ENCODE measurements at regions not wholly inside any gene's neighbourhood (a gene's known extent, or its start where the extent isn't known, plus 50 kb on each side); places are given as distances from the start of the nearest gene placed in this dataset.

- DNase-seq (ENCODE audit: low read depth, low spot score): no peak
Observed at GRCh38 chr10:89095701-89096391, 105.2 kb downstream of the FAS start.

DNA sequence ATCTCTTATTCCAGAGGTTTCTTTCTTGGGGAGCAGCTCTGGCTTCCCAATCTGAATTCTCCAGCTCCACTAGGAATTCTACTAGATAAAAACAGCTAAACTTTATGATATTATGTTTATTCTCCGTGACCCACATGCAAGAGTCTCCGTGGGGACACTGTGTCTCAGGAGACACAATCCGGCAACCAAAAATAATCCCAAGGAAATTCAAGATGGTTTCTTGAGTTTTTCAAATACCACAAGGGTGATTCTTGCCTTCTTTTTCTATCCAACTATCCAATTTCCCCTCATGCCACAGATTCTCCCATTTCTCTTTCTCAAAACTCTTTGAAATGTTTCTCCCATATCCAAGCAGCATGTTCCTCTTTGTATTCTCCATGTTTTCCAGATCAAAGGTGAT is 103.1 kb downstream of the FAS start:
- no peak for DNase-seq (ENCODE audit: low read depth, low spot score)

DNA sequence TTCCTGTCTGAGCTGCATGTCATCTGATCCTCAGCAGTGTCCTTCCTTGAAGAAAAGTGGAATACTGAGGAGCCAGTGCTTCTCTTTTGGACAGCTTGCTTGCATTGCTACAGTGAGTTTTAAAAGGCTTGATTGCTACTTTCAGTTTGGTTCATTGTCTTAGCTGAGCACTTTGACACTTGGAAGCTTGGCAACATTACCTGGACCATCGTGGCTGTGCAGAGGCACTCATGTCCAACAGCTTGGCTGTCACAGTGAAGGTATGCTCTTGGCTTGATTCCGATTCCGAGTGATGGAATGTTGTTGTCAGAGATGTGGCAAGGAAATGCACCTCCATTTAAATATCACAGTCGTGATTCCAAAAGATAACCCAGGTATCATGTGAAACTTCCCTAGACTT is 102.4 kb downstream of the FAS start:
- DNase-seq (ENCODE audit: low read depth, low spot score): no peak

- DNase-seq (ENCODE audit: low read depth, low spot score): no peak
Observed at GRCh38 chr10:89092439-89092838, 101.8 kb downstream of the FAS start.

DNA sequence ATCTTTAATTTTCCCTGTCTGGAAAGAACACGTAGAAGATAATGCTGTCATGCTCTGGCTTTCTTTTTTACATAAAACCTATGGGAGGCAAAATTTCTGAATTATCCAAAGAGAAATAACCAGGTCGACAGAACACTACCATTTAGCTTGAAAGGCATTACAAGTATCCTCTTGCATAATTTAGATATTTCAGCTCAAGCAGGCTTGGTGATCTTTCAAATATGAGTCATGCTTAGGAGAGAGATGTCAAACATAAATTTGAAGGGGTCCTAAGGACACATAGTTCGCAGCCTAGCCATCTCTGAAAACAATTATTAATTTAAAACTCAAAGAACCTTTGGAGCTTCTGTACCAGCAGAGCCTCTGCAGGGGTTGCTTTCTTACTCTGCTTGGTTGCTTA is 100.9 kb downstream of the FAS start:
- no peak for DNase-seq (ENCODE audit: low read depth, low spot score)

DNA sequence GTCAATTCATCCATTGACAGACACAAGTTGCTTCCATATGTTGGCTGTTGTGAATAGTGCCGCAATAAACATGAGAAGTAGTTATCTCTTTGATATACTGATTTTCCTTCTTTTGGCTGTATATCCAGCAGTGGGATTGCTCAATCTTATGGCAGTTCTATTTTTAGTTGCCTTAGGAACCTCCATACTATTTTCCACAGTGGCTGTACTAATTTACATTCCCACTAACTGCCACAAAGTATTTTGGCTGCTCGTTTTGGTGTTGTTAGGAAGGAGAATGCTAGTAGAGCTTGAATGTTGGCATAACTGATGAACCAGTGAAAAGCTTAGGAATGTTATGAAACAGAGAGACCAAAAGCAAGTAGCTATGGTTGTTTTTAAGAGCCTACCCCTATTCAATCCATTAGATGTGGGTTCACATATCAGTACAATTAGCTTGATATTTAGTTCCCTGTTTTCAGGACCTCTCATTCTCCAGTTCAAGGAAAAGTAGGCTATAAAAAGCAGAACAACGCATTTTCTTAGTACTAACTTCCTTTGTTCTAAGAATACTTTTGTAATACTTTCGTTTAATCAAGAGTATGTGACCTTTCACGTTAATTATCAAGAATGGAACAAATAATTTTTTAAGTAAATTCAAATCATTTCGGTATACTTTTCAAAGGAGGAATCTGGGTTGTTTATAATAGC is 100.3 kb downstream of the FAS start:
- DNase-seq (ENCODE audit: low read depth, low spot score): no peak

- no peak for DNase-seq (ENCODE audit: low read depth, low spot score)
Observed at GRCh38 chr10:89086801-89087521, 96.4 kb downstream of the FAS start.

DNA sequence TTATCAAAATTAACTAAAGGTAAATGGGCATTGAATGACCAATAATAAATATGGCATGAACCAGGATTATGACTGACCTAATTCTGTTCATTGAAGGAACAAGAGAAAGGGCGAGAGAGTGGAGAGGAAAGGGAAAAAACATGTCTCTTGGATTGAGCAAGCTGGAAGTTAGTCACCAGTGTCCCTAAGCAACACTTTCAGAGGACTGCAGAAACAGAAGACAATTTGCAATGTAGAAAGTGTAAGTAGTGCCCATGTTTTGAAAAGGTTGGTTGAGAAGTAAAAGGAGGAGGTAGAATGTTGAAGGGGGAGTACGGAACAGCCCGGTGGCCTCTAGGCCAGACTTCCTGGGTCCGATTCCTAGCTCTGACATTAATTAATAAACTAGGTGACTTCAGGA is 94.6 kb downstream of the FAS start:
- DNase-seq (ENCODE audit: low read depth, low spot score): no peak

DNA sequence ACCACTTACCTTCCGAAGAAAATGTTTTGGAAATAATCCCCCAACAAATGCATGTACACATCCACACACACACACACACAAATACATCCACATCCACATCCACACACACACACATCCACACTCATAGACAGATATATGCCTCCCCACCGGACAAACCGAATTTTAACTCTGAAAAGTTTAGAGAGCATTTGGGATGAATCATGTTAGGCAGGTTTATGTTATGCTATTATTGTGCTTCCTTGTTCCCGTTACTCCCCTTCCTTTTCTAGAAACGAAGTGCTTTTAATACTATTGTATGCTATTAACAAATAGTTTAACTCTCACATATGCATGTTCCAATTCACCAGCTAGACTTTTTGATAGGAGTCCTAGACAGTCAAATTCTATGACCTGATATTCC is 91.5 kb downstream of the FAS start:
- no peak for DNase-seq (ENCODE audit: low read depth, low spot score)

GRCh38 chr10:89080660-89081059 is 90.1 kb downstream of the FAS start:
- no peak for DNase-seq (ENCODE audit: low read depth, low spot score)

- no peak for DNase-seq (ENCODE audit: low read depth, low spot score)
Observed at GRCh38 chr10:89079961-89080360, 89.4 kb downstream of the FAS start.

GRCh38 chr10:89078724-89079672 is 88.4 kb downstream of the FAS start:
- DNase-seq (ENCODE audit: low read depth, low spot score): no peak

DNA sequence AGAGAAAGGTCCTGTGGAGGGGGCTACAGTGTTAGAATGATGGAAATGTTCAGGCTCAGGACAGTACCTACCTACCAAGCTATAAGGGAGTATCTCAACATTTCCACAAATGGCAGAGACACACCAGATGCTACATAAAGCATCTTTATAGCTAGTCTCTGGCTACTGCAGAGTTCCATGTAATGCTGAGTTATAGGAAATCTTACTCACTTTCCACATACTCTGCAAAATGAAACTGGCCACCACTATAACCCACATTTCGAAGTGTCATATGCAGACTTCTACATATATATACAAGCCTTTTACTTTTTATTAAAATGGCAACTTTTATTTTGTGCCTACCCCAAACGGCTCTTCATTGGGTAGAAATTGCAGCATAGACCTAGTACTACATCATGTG is 85.5 kb downstream of the FAS start:
- DNase-seq (ENCODE audit: low read depth, low spot score): no peak

DNA sequence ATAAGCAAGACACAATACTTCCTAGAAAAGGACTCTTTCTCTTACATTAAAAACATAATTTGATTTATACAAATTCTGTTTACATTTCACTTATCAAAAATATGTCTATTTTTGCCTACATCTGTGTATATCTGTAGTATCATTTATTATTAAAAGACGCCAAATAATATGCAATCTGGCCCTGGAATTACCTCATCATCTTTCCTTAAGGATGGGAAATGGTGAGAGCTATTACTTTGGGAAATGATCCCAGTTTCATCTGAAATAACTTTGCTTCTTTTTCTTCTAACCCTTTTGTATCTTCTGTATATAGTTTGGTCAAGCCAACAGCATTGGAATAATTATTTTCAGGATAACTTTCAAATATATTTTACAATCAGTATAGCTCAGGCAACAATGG is 85.0 kb downstream of the FAS start:
- DNase-seq (ENCODE audit: low read depth, low spot score): no peak

GRCh38 chr10:89074120-89074519 is 83.5 kb downstream of the FAS start:
- DNase-seq (ENCODE audit: low read depth, low spot score): peak; percentile 49

GRCh38 chr10:89073719-89074118 is 83.1 kb downstream of the FAS start:
- DNase-seq (ENCODE audit: low read depth, low spot score): peak; percentile 35

- no peak for DNase-seq (ENCODE audit: low read depth, low spot score)
Observed at GRCh38 chr10:89069589-89069988, 79.0 kb downstream of the FAS start.
